DND-41 (cell line): ENCODE measurements at regions not wholly inside any gene's neighbourhood (a gene's known extent, or its start where the extent isn't known, plus 50 kb on each side); places are given as distances from the start of the nearest gene placed in this dataset.

ENCODE experiments used
- EZH2 ChIP-seq: IDR thresholded peaks from 3 replicates; pipeline ENCODE4 v1.6.1; 2012; ENCODE audit warnings: borderline replicate concordance, low read depth, mild to moderate bottlenecking, moderate library complexity, low read length, inconsistent platforms; ENCODE audit not compliant: severe bottlenecking
- TF ChIP-seq, protein P1 (sequence below): IDR thresholded peaks from 2 replicates; pipeline ENCODE4 v1.5.1; 2012; ENCODE audit warnings: borderline replicate concordance, low read length, moderate library complexity, mild to moderate bottlenecking; ENCODE audit not compliant: poor library complexity, severe bottlenecking; ENCODE audit errors: extremely low read depth

DNA sequence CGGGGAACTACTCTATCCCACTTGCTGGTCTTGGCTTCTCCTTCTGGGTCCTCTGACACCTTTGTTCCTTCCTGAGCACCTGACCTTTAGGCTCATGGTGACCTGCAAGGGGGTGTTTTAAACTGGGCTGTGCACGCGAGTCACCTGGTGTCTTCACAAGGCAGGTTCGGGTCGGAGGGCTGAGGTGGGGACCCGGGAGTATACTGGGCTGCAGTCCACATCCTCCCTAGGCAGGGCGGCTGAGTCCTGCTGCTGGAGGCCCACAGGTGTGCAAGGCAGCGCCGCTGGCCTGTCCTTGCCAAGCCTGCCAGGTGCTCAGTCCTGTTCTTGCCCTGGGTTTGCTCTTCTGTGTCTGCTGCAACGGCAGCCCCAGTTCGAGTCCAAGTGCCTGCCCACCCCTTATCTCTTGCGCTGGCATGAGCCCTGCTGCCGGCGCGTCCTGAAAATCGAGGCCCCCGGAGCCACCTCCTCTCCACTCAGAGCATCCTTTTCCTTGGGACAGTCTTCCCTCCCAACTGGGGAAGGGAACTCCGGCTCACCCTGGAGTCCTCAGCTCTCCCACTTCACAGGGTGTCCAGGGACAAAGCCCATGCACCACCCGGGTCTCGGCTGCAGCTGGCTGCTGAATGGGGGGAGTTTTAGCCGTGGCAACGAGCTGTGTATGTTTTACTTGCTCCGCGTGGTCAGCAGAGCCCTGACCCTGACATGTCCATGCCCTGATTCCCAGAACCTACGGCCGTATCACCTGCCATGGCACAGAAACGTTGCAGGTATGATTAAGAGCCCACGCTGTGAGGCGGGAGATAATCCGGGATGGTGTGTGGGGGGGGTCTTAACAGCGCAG lies 193.5 kb downstream of the TEX29 start:
- TF ChIP-seq, protein P1, sequence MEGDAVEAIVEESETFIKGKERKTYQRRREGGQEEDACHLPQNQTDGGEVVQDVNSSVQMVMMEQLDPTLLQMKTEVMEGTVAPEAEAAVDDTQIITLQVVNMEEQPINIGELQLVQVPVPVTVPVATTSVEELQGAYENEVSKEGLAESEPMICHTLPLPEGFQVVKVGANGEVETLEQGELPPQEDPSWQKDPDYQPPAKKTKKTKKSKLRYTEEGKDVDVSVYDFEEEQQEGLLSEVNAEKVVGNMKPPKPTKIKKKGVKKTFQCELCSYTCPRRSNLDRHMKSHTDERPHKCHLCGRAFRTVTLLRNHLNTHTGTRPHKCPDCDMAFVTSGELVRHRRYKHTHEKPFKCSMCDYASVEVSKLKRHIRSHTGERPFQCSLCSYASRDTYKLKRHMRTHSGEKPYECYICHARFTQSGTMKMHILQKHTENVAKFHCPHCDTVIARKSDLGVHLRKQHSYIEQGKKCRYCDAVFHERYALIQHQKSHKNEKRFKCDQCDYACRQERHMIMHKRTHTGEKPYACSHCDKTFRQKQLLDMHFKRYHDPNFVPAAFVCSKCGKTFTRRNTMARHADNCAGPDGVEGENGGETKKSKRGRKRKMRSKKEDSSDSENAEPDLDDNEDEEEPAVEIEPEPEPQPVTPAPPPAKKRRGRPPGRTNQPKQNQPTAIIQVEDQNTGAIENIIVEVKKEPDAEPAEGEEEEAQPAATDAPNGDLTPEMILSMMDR = no peak
- no peak for TF ChIP-seq EZH2
